HUES48 (cell line): ENCODE measurements at regions not wholly inside any gene's neighbourhood (a gene's known extent, or its start where the extent isn't known, plus 50 kb on each side); places are given as distances from the start of the nearest gene placed in this dataset.
"Not testable (repeated sequence)": the region's sequence is repeated elsewhere in the genome, so short reads cannot be mapped to it uniquely, and the experiment has no call there.

Experiments used
- H3K27ac ChIP-seq: one replicate; pipeline ENCODE4 v1.7.0; 2013; ENCODE audit warnings: low read depth, low read length, inconsistent platforms
- H3K27me3 ChIP-seq: 2 replicates; pipeline ENCODE4 v1.6.1; 2013; ENCODE audit warnings: mild to moderate bottlenecking, low read length; ENCODE audit not compliant: control insufficient read depth, insufficient read depth
- H3K36me3 ChIP-seq: 2 replicates; pipeline ENCODE4 v1.6.1; 2013; ENCODE audit warnings: low read length; ENCODE audit not compliant: control insufficient read depth, insufficient read depth
- H3K4me1 ChIP-seq: 2 replicates; pipeline ENCODE4 v1.6.1; 2013; ENCODE audit warnings: mild to moderate bottlenecking, low read length; ENCODE audit not compliant: control insufficient read depth, insufficient read depth
- H3K4me3 ChIP-seq: 2 replicates; pipeline ENCODE4 v1.5.1; 2013; ENCODE audit warnings: mild to moderate bottlenecking, low read depth, low read length
- H3K9ac ChIP-seq: 2 replicates; pipeline ENCODE4 v1.6.1; 2013; ENCODE audit warnings: mild to moderate bottlenecking, low read depth, low read length, moderate library complexity
- H3K9me3 ChIP-seq: 2 replicates; pipeline ENCODE4 v1.6.1; 2013; ENCODE audit warnings: low read length; ENCODE audit not compliant: control insufficient read depth, insufficient read depth

DNA sequence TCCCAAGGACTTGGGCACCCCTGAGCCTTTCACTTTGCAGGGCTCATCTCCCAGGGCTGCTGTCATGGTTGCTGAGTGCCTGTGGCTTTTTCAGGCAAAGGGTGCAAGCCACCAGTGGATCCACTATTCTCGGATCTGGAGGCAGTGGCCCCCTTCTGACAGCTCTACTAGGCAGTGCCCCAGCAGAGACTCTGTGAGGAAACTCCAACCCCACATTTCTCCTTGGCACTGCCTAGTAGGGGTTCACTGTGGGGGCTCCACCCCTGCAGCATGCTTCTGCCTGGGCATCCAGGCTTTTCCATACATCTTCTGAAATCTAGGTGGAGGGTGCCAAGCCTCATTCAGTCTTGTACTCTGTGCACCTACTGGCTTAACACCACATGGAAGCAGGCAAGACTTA is 675.0 kb upstream of the MBL2 start:
- Histone ChIP-seq H3K36me3 (no peaks in the 10 kb centered on the region), H3K27ac (no peak overlapping the region), H3K27me3 (no peaks in the 10 kb centered on the region), H3K9ac (no peak overlapping the region), H3K9me3 (peaks cover 22% of the 10 kb centered on the region), H3K4me1 (no peaks in the 10 kb centered on the region), H3K4me3 (no peak overlapping the region)

DNA sequence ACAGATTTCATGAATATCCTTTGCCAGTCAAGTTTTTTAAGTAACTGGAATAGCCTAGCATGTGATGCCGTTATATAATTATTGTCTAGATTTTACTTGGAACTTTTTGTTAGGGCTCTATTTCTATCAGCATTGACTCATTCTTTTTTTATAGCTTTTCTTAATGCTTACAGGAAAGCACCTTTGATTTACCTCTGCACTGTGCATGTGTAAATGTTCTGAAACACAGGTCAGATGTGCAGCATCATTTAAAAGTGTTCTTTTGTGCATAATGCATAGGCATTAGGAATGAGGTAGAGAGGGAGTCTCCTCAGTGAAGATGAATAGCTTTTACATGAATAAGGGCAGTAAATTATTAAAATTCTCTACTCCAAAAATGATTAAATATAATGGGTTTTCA is 669.3 kb upstream of the MBL2 start:
- Histone ChIP-seq H3K27me3 (no peaks in the 10 kb centered on the region), H3K27ac (no peak overlapping the region), H3K9ac (no peak overlapping the region), H3K36me3 (no peaks in the 10 kb centered on the region), H3K4me3 (no peak overlapping the region), H3K9me3 (peaks cover 9% of the 10 kb centered on the region), H3K4me1 (peaks cover 13% of the 10 kb centered on the region; the same call in 1 of the 2 replicates)

DNA sequence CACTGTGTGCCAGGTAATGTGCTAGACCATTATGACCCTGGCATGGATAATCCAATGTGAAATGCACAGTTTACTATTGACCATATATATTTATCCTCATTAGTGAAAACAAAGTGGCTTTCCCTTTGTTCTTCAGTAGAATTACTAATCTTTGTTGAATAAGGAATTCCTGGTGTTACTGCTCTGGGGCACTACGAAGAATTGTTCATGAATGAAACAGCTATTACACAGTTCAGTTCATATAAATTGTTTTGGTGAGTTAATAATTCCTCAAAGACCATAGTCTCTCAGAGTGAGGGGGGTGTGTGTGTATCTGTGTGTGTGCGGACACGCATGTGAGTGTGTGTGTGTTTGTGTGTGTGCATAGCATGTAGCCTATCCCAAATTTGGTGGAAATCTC is 668.0 kb upstream of the MBL2 start:
- H3K4me3 ChIP-seq: no peak overlapping the region

DNA sequence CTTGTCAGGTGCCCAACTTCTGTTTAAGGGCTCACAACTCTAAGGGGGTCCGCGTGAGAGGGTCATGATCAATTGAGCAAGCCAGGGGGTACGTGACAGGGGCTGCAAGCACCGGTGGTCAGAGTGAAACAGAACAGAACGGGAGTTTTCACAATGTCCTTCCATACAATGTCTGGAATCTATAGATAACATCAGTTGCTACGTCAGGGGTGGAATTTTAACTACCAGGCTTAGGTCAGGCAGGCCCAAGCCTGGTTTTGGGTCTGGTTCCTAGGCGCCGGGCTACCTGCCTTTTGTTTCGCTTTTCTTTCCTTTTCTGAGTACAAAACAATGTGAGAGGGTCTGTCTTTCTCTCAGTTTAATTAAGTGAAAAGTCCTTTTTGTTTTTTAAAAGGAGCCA is 666.5 kb upstream of the MBL2 start:
- peaks cover 25% of the 10 kb centered on the region for H3K4me1 ChIP-seq
- H3K9ac ChIP-seq: peak overlapping the region; percentile 38; the same call in 1 of the 2 replicates
- not testable (repeated sequence) for H3K36me3 ChIP-seq, H3K27me3 ChIP-seq, H3K27ac ChIP-seq, H3K4me3 ChIP-seq, H3K9me3 ChIP-seq

More for the DNA sequence above, 668.0 kb upstream of the MBL2 start:
- no peaks in the 10 kb centered on the region for H3K27me3 ChIP-seq
- no peaks in the 10 kb centered on the region for H3K36me3 ChIP-seq
- H3K9ac ChIP-seq: no peak overlapping the region
- no peak overlapping the region for H3K27ac ChIP-seq
- no peaks in the 10 kb centered on the region for H3K9me3 ChIP-seq
- peaks cover 13% of the 10 kb centered on the region; the same call in 1 of the 2 replicates for H3K4me1 ChIP-seq

DNA sequence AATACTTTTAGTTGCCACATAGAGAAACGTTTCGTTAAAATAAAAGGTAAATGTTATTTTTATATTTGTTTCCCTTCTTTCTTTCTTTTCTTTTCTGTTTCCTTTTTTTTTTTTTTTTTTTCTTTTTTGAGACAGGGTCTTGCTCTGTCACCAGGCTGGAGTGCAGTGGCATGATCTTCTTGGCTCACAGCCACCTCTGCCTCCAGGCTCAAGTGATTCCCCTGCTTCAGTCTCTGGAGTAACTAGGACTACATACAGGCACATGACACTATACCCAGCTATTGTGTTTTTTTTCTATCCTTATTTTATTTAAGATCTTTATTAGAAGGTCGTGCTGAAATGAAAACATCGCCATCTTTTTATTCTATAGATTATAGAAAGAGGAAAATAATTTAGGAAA is 661.8 kb upstream of the MBL2 start:
- Histone ChIP-seq H3K27me3 (no peaks in the 10 kb centered on the region), H3K27ac (no peak overlapping the region), H3K9me3 (no peaks in the 10 kb centered on the region), H3K36me3 (no peaks in the 10 kb centered on the region), H3K4me3 (no peak overlapping the region), H3K4me1 (peaks cover 34% of the 10 kb centered on the region), H3K9ac (no peak overlapping the region)

DNA sequence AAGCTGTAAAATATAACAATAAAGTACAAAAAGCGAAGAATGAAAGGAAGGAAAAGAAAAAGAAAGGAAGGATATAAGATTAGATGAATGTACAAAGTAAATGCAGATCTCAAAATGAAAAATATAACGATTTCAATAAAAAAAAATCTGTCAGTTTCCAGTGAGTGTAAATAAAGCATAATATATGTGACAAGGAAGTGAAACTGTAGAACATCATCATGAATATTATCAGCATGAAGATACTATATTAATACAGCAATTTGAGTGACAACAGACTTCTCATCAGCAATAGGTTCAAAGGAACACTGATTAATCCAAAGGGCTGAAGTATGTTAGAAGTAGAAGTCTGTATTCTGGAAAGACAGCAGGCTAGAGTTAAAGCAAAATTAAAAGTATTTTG is 659.5 kb upstream of the MBL2 start:
- no peaks in the 10 kb centered on the region for H3K9me3 ChIP-seq
- H3K27ac ChIP-seq: no peak overlapping the region
- H3K36me3 ChIP-seq: no peaks in the 10 kb centered on the region
- peaks cover 27% of the 10 kb centered on the region for H3K4me1 ChIP-seq
- no peak overlapping the region for H3K4me3 ChIP-seq
- H3K9ac ChIP-seq: no peak overlapping the region
- H3K27me3 ChIP-seq: no peaks in the 10 kb centered on the region

DNA sequence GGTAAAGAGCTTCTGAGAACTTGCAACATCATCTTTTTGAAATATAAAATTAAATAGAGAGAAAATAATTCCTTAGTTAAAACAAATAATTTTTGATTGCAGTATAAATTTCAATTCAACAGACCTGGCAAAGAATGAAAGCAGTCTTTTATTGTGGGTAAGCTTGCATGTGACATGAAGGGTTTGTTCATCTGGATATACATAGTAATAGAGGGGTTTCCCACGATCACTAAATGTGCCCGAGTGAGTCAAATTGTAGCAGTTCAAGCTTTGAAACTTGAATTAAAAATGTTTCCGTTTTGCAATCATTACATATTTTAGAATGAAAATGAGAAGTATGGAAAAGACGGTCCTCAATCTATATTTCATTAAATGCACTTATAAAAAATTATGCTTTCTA is 658.4 kb upstream of the MBL2 start:
- H3K27me3 ChIP-seq: no peaks in the 10 kb centered on the region

DNA sequence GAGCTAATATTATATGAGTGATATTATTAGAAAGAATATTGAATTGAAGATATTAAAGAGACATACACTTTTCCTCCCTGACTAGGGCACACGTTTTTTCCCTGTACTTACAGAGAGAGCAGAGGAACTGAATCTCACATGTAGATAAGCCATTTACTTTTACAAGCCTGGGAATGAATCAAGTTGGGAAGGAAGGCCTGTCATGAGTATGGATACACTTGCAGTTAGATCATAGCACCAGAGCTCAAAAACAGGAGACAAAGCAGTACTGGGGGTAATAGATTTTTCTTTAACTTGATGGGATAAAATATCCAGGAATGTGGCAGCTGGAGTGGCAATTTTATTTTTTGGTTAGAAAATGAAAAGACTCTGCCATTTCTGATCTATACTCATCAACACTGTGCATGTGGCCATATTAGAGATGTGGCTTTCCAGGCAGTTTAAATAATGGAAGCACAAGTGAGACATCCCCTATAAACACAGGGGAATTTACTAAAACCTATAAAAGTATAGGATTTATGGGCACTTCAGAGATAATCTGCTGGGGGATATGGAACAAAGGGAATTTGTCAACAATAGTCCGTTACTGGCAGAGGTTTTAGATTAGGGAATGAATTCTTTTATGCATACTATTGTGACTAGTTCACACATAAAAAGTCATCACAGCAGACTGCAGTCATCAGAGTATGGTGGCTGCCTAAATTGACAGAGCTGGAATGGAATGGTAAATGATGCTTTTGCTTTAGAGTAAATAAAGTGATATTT is 657.7 kb upstream of the MBL2 start:
- Histone ChIP-seq H3K9me3 (peaks cover 11% of the 10 kb centered on the region; the same call in 1 of the 2 replicates), H3K4me3 (no peak overlapping the region), H3K27ac (no peak overlapping the region), H3K9ac (no peak overlapping the region), H3K27me3 (no peaks in the 10 kb centered on the region), H3K4me1 (peaks cover 27% of the 10 kb centered on the region), H3K36me3 (no peaks in the 10 kb centered on the region)

More for the DNA sequence above, 658.4 kb upstream of the MBL2 start:
- H3K4me3 ChIP-seq: no peak overlapping the region
- peaks cover 9% of the 10 kb centered on the region; the same call in 1 of the 2 replicates for H3K9me3 ChIP-seq
- peaks cover 27% of the 10 kb centered on the region for H3K4me1 ChIP-seq
- H3K36me3 ChIP-seq: no peaks in the 10 kb centered on the region
- no peak overlapping the region for H3K9ac ChIP-seq
- H3K27ac ChIP-seq: no peak overlapping the region

DNA sequence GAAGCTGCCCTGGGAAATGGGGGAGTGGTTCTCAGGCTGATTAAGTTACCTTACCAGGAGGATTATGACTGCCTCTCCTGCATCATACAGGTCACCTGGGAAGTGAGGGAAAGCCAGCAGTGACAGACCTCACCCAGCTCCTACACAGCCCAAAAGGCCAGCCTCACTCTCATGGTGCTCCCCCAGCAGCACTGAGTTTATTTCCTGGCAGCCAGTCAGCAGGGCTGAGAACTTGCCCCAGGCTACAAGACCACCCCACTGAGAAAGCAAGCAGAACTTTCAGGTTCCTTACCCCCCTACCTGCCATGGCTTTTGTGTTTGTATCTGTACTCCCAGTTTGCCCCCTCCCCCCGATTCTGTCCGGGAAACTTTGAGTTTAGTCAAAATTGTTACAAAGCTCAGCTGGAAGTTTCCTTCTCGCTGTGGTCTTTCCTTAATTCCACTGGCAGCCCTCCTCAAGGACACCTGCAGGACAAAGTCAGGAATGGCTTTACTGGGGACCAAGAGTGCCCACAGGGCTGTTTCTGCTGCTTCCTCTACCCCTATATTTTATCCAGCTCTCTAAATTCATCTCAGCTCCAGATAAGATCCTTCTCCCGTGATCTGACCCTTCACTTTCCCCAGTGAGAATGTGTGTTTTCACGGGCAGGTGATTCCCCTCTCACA is 649.8 kb upstream of the MBL2 start:
- H3K9me3 ChIP-seq: peaks cover 17% of the 10 kb centered on the region; the same call in 1 of the 2 replicates
- no peaks in the 10 kb centered on the region for H3K36me3 ChIP-seq
- peaks cover 5% of the 10 kb centered on the region; the same call in 1 of the 2 replicates for H3K4me1 ChIP-seq
- H3K9ac ChIP-seq: no peak overlapping the region
- peak overlapping the region; percentile 53 for H3K27ac ChIP-seq
- no peak overlapping the region for H3K4me3 ChIP-seq
- no peaks in the 10 kb centered on the region for H3K27me3 ChIP-seq

DNA sequence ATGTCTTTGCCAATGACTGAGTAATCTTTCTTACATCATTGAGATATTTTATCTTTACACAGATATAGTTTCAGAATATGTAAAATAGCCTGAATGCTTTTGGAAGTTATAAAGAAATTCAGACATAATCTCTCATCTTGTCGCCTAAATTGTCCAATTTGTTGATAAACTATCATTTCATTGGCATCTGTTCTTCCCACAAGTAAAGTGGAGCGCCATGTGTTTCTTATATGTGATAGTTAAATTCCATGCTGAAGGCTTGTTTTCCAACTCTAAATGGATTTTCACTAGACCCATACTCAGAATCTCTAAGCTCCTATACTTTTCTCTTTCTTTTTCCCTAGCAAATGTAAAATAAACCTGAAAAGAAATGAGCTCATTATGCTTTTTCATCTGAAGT is 640.1 kb upstream of the MBL2 start:
- Histone ChIP-seq H3K36me3 (no peaks in the 10 kb centered on the region), H3K27me3 (no peaks in the 10 kb centered on the region), H3K4me1 (no peaks in the 10 kb centered on the region; the same call in 1 of the 2 replicates), H3K27ac (no peak overlapping the region), H3K9ac (no peak overlapping the region), H3K9me3 (peaks cover 5% of the 10 kb centered on the region; the same call in 1 of the 2 replicates), H3K4me3 (no peak overlapping the region)

DNA sequence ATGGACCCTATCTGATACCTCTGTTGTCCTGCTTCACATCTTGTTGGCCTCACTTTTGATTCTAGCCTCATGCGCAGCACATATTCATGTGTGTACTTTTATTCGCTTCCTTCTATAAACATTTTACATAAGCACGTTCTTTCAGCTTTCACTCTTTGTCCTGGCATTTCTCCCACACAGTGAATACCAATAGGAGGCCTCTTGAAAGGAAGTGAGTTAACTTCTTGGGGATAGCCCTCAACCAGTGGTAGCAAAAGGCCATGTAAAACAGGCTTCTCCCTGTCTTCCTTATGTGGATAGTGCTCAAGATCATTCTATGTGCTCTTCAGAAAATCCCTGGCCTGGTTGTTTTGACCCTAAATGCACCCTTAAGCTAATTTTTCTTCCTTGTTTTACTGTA is 633.9 kb upstream of the MBL2 start:
- no peaks in the 10 kb centered on the region for H3K36me3 ChIP-seq
- 0 out of 2 replicates have a peak, but pooled peaks cover 3% of the 10 kb centered on the region for H3K9me3 ChIP-seq
- H3K27me3 ChIP-seq: no peaks in the 10 kb centered on the region
- H3K4me3 ChIP-seq: no peak overlapping the region
- no peaks in the 10 kb centered on the region; the same call in 1 of the 2 replicates for H3K4me1 ChIP-seq
- H3K27ac ChIP-seq: no peak overlapping the region
- H3K9ac ChIP-seq: no peak overlapping the region
